SJCRH30 (cell line): ENCODE measurements at regions not wholly inside any gene's neighbourhood (a gene's known extent, or its start where the extent isn't known, plus 50 kb on each side); places are given as distances from the start of the nearest gene placed in this dataset.
"Not testable (repeated sequence)": the region's sequence is repeated elsewhere in the genome, so short reads cannot be mapped to it uniquely, and the experiment has no call there.

Source experiments
- DNase-seq, 2 experiments: peaks; one replicate each; pipeline ENCODE4 v3.0.0-alpha.2; 2015 to 2020
- H3K27ac ChIP-seq: fragments of 250-450 bp; sonication (Bioruptor Pico); 2 replicates; pipeline ENCODE4 v1.5.1; 2020; ENCODE audit warnings: mild to moderate bottlenecking, moderate library complexity
- H3K27me3 ChIP-seq: fragments of 250-450 bp; sonication (Bioruptor Pico); 2 replicates; pipeline ENCODE4 v1.5.1; 2020; ENCODE audit warnings: mild to moderate bottlenecking, moderate library complexity
- H3K36me3 ChIP-seq: fragments of 250-450 bp; sonication (Bioruptor Pico); 2 replicates; pipeline ENCODE4 v1.5.1; 2020; ENCODE audit warnings: mild to moderate bottlenecking, moderate library complexity
- H3K4me1 ChIP-seq: fragments of 250-450 bp; sonication (Bioruptor Pico); 2 replicates; pipeline ENCODE4 v1.5.1; 2020; ENCODE audit warnings: mild to moderate bottlenecking, moderate library complexity
- H3K4me3 ChIP-seq: fragments of 250-450 bp; sonication (Bioruptor Pico); 2 replicates; pipeline ENCODE4 v1.5.1; 2020; ENCODE audit warnings: mild to moderate bottlenecking, moderate library complexity
- H3K9me3 ChIP-seq: fragments of 250-450 bp; sonication (Bioruptor Pico); replicated peaks from 2 replicates; pipeline ENCODE4 v1.5.1; 2020; ENCODE audit warnings: mild to moderate bottlenecking, moderate library complexity

GRCh38 chr2:77778917-77779316 is 256.7 kb upstream of the LRRTM4 start:
- no peak for DNase-seq
- H3K27ac ChIP-seq = no peak overlapping the region
- H3K4me3 ChIP-seq = no peak overlapping the region
- H3K9me3 ChIP-seq = no peaks in the 10 kb centered on the region
- no peaks in the 10 kb centered on the region for H3K27me3 ChIP-seq
- no peaks in the 10 kb centered on the region for H3K36me3 ChIP-seq
- no peaks in the 10 kb centered on the region for H3K4me1 ChIP-seq

GRCh38 chr2:77793500-77793899 is 271.3 kb upstream of the LRRTM4 start:
- not testable (repeated sequence) for H3K4me3 ChIP-seq, H3K27me3 ChIP-seq, H3K4me1 ChIP-seq, DNase-seq, H3K9me3 ChIP-seq, H3K36me3 ChIP-seq, H3K27ac ChIP-seq

- no peak overlapping the region for H3K27ac ChIP-seq
- H3K27me3 ChIP-seq = no peaks in the 10 kb centered on the region
- no peaks in the 10 kb centered on the region for H3K36me3 ChIP-seq
- DNase-seq = no peak
- no peaks in the 10 kb centered on the region for H3K4me1 ChIP-seq
- no peak overlapping the region for H3K4me3 ChIP-seq
- H3K9me3 ChIP-seq = no peaks in the 10 kb centered on the region
Observed at GRCh38 chr2:77796397-77796796, 274.2 kb upstream of the LRRTM4 start.

GRCh38 chr2:77797088-77797487 is 274.9 kb upstream of the LRRTM4 start:
- Histone ChIP-seq H3K27ac (no peak overlapping the region), H3K4me1 (no peaks in the 10 kb centered on the region), H3K4me3 (no peak overlapping the region), H3K27me3 (no peaks in the 10 kb centered on the region), H3K9me3 (no peaks in the 10 kb centered on the region), H3K36me3 (no peaks in the 10 kb centered on the region)
- DNase-seq = no peak

GRCh38 chr2:77800410-77800809 is 278.2 kb upstream of the LRRTM4 start:
- Histone ChIP-seq H3K4me1 (no peaks in the 10 kb centered on the region), H3K9me3 (no peaks in the 10 kb centered on the region), H3K4me3 (no peak overlapping the region), H3K27me3 (peaks cover 13% of the 10 kb centered on the region), H3K36me3 (no peaks in the 10 kb centered on the region), H3K27ac (no peak overlapping the region)
- DNase-seq = no peak

- no peaks in the 10 kb centered on the region for H3K36me3 ChIP-seq
- H3K27me3 ChIP-seq = peaks cover 10% of the 10 kb centered on the region
- no peak overlapping the region for H3K4me3 ChIP-seq
- H3K9me3 ChIP-seq = no peaks in the 10 kb centered on the region
- no peak for DNase-seq
- H3K4me1 ChIP-seq = no peaks in the 10 kb centered on the region
- no peak overlapping the region for H3K27ac ChIP-seq
Observed at GRCh38 chr2:77807531-77808215, 285.5 kb upstream of the LRRTM4 start.

- H3K27ac ChIP-seq = no peak overlapping the region
- no peaks in the 10 kb centered on the region for H3K36me3 ChIP-seq
- H3K27me3 ChIP-seq = 0 out of 2 replicates have a peak, but pooled peaks cover under 1% of the 10 kb centered on the region
- H3K4me3 ChIP-seq = no peak overlapping the region
- no peaks in the 10 kb centered on the region for H3K9me3 ChIP-seq
- no peaks in the 10 kb centered on the region for H3K4me1 ChIP-seq
- no peak for DNase-seq
Observed at GRCh38 chr2:77808599-77808998, 286.4 kb upstream of the LRRTM4 start.

GRCh38 chr2:77813599-77813998 is 291.4 kb upstream of the LRRTM4 start:
- Histone ChIP-seq H3K36me3 (no peaks in the 10 kb centered on the region), H3K27ac (no peak overlapping the region), H3K4me1 (no peaks in the 10 kb centered on the region), H3K4me3 (no peak overlapping the region), H3K9me3 (no peaks in the 10 kb centered on the region), H3K27me3 (no peaks in the 10 kb centered on the region)
- DNase-seq = no peak

GRCh38 chr2:77816618-77817017 is 294.4 kb upstream of the LRRTM4 start:
- Histone ChIP-seq H3K4me1 (no peaks in the 10 kb centered on the region), H3K36me3 (no peaks in the 10 kb centered on the region), H3K9me3 (no peaks in the 10 kb centered on the region), H3K27me3 (no peaks in the 10 kb centered on the region), H3K4me3 (no peak overlapping the region), H3K27ac (no peak overlapping the region)
- no peak for DNase-seq

- Histone ChIP-seq H3K9me3 (no peaks in the 10 kb centered on the region), H3K36me3 (no peaks in the 10 kb centered on the region), H3K27me3 (no peaks in the 10 kb centered on the region), H3K27ac (no peak overlapping the region), H3K4me1 (no peaks in the 10 kb centered on the region), H3K4me3 (no peak overlapping the region)
- no peak for DNase-seq
Observed at GRCh38 chr2:77818186-77818585, 296.0 kb upstream of the LRRTM4 start.

GRCh38 chr2:77823028-77823427 is 300.9 kb upstream of the LRRTM4 start:
- H3K4me1 ChIP-seq = no peaks in the 10 kb centered on the region
- no peaks in the 10 kb centered on the region for H3K36me3 ChIP-seq
- H3K9me3 ChIP-seq = no peaks in the 10 kb centered on the region
- H3K4me3 ChIP-seq = no peak overlapping the region
- no peak overlapping the region for H3K27ac ChIP-seq
- no peak for DNase-seq
- no peaks in the 10 kb centered on the region for H3K27me3 ChIP-seq

GRCh38 chr2:77831060-77831459 is 308.9 kb upstream of the LRRTM4 start:
- no peaks in the 10 kb centered on the region for H3K27me3 ChIP-seq
- no peak for DNase-seq
- no peaks in the 10 kb centered on the region for H3K4me1 ChIP-seq
- peaks cover 5% of the 10 kb centered on the region for H3K9me3 ChIP-seq
- H3K27ac ChIP-seq = no peak overlapping the region
- H3K4me3 ChIP-seq = no peak overlapping the region
- H3K36me3 ChIP-seq = no peaks in the 10 kb centered on the region

- H3K36me3 ChIP-seq = no peaks in the 10 kb centered on the region
- H3K27me3 ChIP-seq = no peaks in the 10 kb centered on the region
- H3K9me3 ChIP-seq = peaks cover 5% of the 10 kb centered on the region
- no peak overlapping the region for H3K27ac ChIP-seq
- DNase-seq = no peak
- H3K4me1 ChIP-seq = no peaks in the 10 kb centered on the region
- no peak overlapping the region for H3K4me3 ChIP-seq
Observed at GRCh38 chr2:77831471-77831870, 309.3 kb upstream of the LRRTM4 start.

GRCh38 chr2:77831898-77832297 is 309.7 kb upstream of the LRRTM4 start:
- no peaks in the 10 kb centered on the region for H3K4me1 ChIP-seq
- no peak overlapping the region for H3K27ac ChIP-seq
- no peaks in the 10 kb centered on the region for H3K27me3 ChIP-seq
- no peak for DNase-seq
- H3K4me3 ChIP-seq = no peak overlapping the region
- H3K9me3 ChIP-seq = peaks cover 5% of the 10 kb centered on the region
- H3K36me3 ChIP-seq = no peaks in the 10 kb centered on the region

GRCh38 chr2:77834360-77835002 is 312.3 kb upstream of the LRRTM4 start:
- H3K27me3 ChIP-seq = no peaks in the 10 kb centered on the region
- DNase-seq = peak in 1 of 2 experiments; percentile 7
- H3K9me3 ChIP-seq = peaks cover 5% of the 10 kb centered on the region
- no peaks in the 10 kb centered on the region for H3K36me3 ChIP-seq
- no peak overlapping the region for H3K27ac ChIP-seq
- no peak overlapping the region for H3K4me3 ChIP-seq
- H3K4me1 ChIP-seq = no peaks in the 10 kb centered on the region

GRCh38 chr2:77838441-77838840 is 316.3 kb upstream of the LRRTM4 start:
- H3K36me3 ChIP-seq = no peaks in the 10 kb centered on the region
- H3K4me3 ChIP-seq = no peak overlapping the region
- H3K9me3 ChIP-seq = peaks cover 5% of the 10 kb centered on the region
- no peak overlapping the region for H3K27ac ChIP-seq
- no peaks in the 10 kb centered on the region for H3K4me1 ChIP-seq
- DNase-seq = no peak
- H3K27me3 ChIP-seq = no peaks in the 10 kb centered on the region
